Mucosa of gallbladder (tissue), 1 donor: ENCODE measurements at regions not wholly inside any gene's neighbourhood (a gene's known extent, or its start where the extent isn't known, plus 50 kb on each side); places are given as distances from the start of the nearest gene placed in this dataset.
"Not testable (repeated sequence)": the region's sequence is repeated elsewhere in the genome, so short reads cannot be mapped to it uniquely, and the experiment has no call there.

Experiments used
- DNase-seq: peaks from one replicate; pipeline ENCODE4 v3.0.0-alpha.2; 2020; ENCODE audit warnings: low spot score
- donor health status: DM: no; HTN: no; CAD: no.

DNA sequence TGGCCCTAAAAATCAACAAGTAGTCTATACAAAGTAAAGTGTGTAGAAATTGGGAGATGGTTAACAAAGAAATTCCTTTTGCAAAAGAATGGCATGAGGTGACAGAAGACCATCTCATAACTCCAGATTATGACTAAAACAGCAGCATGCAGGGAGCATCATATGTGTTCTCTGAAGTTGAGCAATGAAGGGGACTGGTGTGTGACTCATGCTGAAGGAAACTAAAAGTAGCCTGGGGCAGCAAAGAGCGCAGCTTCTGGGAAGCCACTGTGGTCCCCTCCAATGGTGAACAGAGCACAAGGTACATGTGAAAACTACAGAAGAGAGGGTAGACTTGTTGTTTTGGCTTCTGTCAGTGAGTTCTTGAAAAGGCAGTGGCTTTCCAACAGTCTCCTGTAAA lies 133.4 kb downstream of the MACC1 start:
- DNase-seq, result no peak

GRCh38 chr7:20079080-20079479 lies 138.1 kb downstream of the MACC1 start:
- no peak for DNase-seq

GRCh38 chr7:20076835-20077234 lies 140.3 kb downstream of the MACC1 start:
- DNase-seq, result no peak

GRCh38 chr7:20075992-20076820 lies 141.0 kb downstream of the MACC1 start:
- DNase-seq, result peak; percentile 51

GRCh38 chr7:20075440-20075839 lies 141.7 kb downstream of the MACC1 start:
- DNase-seq, result no peak

GRCh38 chr7:20068004-20068403 lies 149.2 kb downstream of the MACC1 start:
- not testable (repeated sequence) for DNase-seq

DNA sequence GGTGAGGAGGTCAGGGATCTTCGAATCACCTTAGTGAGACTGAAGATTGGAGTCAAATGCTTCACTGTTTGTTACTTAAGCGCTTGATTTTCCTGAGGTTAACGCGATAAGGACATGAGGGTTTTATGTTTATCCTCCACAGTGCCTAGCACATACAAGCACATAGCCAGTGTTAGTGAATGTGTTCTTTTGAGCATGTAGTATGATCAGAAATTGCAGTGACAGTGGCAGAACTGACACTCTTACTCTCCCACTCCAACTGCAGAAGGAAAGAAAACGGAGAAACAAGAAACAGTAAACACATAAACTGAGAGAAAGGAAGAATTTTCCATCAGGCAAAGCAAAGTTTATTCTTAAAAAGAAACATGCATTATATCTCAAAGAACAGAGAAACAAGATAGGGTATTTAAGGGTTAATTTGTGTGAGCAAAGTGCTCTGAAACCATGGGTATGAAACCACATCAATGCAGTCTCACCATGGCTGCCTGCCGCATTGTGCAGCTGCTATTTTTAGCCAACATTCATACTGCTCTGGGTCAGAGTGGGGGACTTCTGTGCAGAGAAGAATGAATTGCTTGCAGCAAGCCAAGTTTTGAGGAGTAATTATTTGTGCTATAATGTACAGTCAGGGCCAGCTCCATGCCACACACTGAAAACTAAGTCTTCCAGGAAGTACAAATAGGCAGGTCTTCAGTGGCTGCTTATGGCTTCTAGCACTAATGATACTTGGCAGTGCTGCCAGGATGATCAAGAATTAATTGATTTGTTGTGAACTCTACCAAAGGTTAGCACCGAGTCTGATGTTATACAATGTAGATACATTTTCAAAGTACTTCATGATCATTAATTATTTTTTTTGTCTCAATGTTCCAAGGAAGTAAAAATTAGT lies 152.0 kb downstream of the MACC1 start:
- DNase-seq, result no peak

DNA sequence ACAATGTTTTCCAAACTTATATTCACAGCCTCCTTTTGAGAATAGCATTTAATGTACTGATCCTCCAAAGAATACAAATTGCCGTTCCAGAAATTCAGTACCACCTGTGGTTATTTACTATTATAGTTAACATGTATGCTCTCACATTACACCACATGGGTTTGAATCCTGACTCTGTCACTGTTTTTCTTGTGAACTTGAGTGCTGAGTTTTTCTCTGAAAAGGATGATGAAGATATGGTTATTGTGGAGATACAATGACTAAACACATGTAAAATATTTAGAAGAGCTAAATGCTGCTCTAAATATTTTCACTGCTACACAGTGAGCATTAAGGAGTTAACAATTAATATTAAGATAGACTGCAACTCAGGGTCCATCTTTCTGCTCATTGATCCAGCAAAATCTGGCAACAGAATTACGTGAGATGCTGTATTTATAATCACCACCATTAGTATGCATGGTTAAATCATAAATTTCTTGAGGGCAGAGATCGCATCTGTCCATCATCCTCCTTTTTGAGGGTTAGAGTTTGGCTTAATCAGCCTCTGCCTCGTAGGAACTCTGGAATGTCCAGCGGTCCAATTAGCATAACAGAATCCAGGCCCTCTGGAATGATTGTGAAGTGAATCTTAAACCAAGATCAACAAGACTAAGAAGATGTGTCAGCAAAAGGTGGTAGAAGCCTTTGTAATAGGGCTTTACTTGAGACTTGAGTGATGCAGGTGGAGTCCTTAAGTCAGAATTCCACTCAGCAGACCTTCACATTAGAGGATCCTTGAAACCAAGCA lies 152.8 kb downstream of the MACC1 start:
- DNase-seq, result no peak

DNA sequence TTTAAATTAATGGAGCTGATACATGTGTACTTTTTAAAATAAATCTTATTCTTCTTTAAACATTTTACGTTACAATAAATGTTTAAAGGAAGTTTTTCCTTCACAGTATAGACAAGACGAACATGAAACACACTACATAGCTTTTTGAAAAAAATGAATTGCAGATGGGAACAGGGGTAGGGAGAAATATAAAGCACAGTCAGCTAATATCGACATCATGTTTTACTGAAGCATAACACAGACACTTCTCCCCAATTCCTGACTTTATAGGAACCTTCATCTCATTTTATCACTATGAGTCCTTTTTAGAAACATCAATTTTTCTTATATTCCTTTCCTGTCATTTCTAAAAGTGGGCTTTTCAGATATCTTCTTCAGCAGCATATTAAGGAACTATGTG lies 153.5 kb downstream of the MACC1 start:
- DNase-seq, result no peak

GRCh38 chr7:20062932-20063331 lies 154.3 kb downstream of the MACC1 start:
- no peak for DNase-seq

DNA sequence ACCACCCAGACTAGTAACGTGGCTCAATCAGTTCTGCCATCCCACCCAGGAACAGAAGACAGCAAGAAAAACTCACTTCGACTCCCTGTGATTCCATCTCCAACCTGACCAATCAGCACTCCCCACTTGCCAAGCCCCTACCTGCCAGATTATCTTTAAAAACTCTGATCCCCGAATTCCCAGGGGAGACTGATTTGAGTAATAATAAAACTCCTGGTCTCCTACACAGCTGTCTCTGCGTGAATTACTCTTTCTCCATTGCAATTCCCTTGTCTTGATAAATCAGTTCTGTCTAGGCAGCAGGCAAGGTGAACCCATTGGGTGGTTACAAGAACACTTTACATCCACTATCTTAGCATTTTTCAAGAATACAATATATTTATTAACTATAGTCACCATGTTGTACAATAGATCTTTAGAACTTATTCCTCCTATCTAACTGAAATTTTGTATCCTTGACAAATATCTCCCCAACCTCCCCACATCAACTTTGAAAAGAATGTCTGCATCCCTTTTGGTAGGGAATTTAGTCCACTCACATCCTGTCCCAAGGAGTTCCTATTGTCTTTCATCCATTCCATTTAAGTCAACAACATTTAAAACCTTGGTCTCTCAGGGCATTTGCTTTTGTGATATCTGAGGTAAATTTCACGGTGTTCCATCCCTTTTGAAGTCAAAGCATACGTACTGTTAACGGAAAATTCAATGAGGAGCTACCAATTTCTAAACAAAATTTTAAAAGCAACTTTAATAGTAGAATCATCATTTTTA lies 163.7 kb downstream of the MACC1 start:
- DNase-seq, result no peak

DNA sequence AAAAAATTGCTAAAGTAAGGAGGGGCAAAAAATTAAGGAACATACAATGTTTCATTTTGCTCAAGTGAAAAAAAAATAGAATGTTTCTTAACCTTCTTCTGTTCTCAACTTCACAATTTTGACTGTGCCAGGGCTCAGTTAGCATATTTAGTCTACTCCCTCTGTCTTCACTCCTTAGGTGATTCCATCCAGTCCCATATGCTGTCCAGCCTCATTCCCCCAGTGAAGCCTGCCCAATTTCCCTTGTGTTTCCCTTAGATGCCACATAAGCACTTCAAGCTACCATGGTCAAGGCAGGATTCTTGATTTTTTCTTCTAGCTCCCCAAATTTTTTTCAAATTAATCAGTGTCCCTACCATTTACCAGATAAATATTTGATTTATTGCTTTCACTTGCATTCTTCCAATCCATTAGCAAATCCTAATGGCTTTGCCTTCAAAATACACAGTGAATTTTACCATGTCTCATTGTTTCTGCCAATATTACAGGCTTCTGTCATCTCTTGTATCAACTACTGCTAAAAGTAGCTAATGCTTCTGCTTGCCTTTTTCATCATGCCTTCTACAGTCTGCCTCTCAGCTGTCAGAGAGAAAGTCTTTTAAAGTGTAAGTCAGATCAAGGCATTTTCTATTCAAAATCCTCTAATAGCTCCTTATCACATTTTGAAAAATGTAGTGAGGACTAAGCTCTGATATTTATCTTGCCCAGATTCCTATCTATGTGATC lies 166.8 kb downstream of the MACC1 start:
- no peak for DNase-seq

DNA sequence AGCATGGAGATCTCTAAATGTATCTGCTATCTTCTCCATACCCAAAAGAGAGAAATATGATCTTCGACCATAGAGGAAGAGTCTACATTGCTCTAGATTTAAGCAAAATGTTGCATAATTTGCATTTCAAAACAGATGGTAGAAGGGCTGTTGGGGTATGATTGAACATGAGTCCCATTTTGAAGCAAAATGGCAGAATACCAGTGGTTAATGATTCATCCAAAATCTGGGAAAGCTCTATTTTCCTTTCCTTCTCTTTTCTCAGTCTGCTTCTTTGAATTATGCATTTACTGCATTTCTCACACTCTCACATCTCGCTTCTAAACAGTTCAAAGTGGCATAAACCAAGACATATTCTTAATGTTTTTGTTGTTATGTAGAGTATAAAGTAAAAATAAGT lies 178.5 kb downstream of the MACC1 start:
- no peak for DNase-seq

GRCh38 chr7:20035279-20035875 lies 181.8 kb downstream of the MACC1 start:
- DNase-seq, result no peak

DNA sequence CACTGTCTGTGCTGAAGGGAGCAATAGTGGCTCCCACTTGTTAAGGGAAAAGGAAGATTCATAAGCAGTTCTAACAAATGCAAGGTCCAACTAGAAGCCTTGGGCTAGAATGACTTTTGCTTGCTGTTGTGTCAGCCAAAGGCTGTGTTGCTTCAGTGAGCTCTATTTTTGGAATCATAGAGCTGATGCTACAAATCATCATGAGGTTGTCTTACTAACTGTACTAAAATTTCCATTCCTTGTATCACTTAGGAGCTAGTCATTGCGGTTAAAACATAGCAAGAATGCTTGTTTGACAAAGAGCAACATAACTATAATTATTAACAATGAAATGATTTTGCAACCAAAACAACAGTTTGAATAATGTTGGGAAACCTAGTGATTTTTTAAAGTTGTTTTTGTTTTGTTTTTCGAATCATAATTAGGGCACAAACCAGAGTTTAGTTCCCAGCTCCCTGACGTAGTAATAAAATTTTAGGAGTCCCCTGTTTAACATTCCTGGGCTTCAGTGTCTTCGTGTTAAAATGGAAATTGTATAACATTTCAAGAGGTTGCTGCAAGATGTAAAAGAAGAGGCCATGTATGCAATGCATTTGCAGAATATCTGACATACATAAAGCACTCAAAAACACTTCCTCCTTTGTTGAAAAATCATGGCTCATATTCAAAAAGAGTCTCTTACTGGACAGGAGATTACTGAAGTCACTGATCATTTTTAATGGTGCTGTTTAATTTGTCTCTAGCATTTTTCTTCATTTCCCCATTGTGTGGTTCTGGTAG lies 183.4 kb downstream of the MACC1 start:
- no peak for DNase-seq

DNA sequence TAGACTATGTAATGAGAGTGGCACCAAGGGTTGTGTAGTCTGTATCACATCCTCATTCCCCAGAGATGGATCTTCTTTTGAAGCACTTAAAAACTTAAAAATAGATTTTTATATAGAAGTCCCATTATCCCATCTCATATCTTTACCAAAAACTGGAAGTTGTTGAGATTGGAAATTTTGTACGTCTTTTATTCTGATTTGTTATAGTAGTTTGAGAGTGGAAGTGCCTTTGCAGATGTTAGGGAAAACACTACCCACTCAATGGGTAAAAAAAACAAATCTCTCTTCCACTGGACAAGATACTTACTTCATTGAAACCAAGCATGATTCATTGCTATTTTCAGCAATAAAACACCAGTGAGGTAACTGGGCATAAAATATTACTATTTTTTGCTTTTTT lies 184.4 kb downstream of the MACC1 start:
- no peak for DNase-seq

DNA sequence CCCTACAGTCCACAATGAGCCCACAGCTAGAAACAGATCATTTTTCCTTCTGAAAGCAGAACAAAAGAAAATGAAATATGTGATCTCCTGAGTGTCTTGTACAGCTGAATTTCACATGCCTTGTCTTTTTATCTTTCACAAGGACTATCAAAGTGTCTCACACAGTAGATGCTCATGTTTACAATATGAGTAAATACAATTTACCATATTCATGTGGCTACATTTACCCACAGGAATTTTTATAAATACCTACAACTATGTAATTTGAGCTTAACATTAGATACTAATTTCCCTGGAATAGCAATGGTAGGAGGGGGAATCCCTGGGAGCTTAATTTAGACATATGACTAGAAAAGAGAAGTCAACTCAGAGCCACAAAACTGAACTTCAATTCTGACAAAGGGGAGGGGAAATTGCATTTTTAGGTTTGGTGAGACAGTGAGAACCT lies 186.2 kb downstream of the MACC1 start:
- DNase-seq, result no peak

DNA sequence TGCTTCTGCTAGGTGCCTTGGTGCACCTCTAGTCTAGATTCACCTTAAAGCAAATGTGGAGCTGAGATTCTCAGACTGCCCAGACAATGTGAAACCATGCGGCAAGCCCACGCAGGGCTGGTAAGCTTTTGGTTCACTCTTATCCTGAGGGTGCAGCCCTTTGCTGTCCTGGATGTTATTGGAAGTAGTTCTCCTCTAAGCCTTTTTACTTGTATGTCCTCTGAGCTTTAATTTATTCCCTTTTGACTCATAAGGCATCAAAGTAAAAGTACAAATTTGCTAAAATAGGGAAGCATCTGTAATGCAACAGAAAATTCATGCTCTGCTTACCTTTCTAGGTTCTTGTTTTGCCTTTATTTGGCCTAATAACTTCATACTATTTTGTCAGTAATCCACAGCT lies 186.8 kb downstream of the MACC1 start:
- DNase-seq, result no peak

DNA sequence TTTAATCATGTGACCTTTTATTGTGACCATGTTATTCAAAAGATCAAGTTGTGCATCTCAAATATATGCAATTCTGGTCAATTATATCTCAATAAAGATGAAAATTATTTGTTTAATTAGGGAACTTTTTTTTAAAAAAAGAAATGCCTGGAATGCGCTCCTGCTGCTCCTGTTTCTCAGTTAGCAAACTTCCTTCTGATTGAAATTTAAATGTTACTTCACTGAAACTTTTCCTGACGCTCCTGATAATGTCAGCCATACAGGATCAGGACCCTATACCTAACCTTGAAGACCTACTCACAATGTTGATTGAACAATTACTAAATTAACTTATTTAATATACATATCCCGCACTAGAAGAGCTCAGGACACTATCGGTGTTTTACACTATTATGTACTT lies 190.4 kb downstream of the MACC1 start:
- DNase-seq, result no peak
